Neuron (in vitro differentiated cells): ENCODE measurements at regions not wholly inside any gene's neighbourhood (a gene's known extent, or its start where the extent isn't known, plus 50 kb on each side); places are given as distances from the start of the nearest gene placed in this dataset.
"Not testable (repeated sequence)": the region's sequence is repeated elsewhere in the genome, so short reads cannot be mapped to it uniquely, and the experiment has no call there.

ENCODE experiments used
- H2AFZ ChIP-seq: one replicate; pipeline ENCODE4 v1.6.1; 2013; ENCODE audit warnings: low read depth, mild to moderate bottlenecking, inconsistent platforms, low read length, moderate library complexity
- H3K27me3 ChIP-seq: one replicate; pipeline ENCODE4 v1.6.1; 2013; ENCODE audit warnings: low read length; ENCODE audit not compliant: insufficient read depth
- H3K36me3 ChIP-seq: one replicate; pipeline ENCODE4 v1.6.1; 2013; ENCODE audit warnings: low read length; ENCODE audit not compliant: insufficient read depth
- H3K4me1 ChIP-seq: one replicate; pipeline ENCODE4 v1.6.1; 2013; ENCODE audit warnings: low read length; ENCODE audit not compliant: insufficient read depth
- H3K4me3 ChIP-seq: 2 replicates; pipeline ENCODE4 v1.5.1; 2013; ENCODE audit warnings: mild to moderate bottlenecking, low read length, moderate library complexity
- H3K9me3 ChIP-seq: one replicate; pipeline ENCODE4 v1.6.1; 2013; ENCODE audit warnings: low read length

DNA sequence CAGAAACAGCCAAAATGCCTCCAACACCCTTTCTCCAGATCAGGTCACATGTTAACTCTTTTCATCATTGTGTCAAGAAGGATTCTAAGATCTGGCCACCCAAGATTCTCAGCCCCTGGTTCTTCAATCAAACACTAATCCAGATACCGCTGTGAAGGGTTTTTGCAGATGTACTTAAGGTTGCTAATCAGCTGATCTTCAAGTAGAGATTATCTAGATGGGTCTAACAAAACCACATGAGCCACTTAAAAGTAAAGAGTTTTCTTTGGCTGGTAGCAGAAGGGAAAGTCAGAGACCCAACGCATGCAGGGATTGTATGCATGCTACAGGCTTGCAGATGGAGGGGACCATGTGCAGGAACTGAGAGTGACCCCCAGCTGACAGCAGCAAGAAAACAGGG is 267.9 kb downstream of the CDK5RAP2 start:
- H3K9me3 ChIP-seq = no peaks in the 10 kb centered on the region
- no peak overlapping the region for H3K4me3 ChIP-seq
- H3K27me3 ChIP-seq = no peaks in the 10 kb centered on the region
- H2AFZ ChIP-seq = no peak overlapping the region
- no peaks in the 10 kb centered on the region for H3K4me1 ChIP-seq
- H3K36me3 ChIP-seq = no peaks in the 10 kb centered on the region

GRCh38 chr9:120310035-120310434 is 269.9 kb downstream of the CDK5RAP2 start:
- no peaks in the 10 kb centered on the region for H3K9me3 ChIP-seq
- H2AFZ ChIP-seq = no peak overlapping the region
- H3K4me3 ChIP-seq = no peak overlapping the region
- H3K27me3 ChIP-seq = no peaks in the 10 kb centered on the region
- no peaks in the 10 kb centered on the region for H3K36me3 ChIP-seq
- H3K4me1 ChIP-seq = no peaks in the 10 kb centered on the region

DNA sequence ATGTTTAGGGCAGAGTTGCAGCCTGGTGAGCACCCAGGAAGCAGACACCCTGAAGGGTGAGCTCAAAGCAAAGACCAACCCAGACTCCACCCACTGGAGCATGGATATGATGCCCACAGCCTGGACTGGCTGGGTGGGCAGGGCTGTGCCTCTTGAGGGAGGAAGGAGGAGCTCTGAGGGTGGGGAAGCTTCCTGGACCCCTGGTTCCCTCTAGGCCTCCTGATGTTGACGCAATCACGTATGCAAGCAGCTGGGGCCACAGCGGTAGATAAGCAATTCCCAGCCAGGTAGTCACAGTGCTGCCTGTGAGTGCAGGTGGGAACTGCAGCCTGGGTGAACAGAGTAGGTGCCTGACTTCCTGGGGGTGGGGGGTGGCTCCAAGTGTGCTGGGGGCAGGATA is 271.5 kb downstream of the CDK5RAP2 start:
- no peak overlapping the region for H2AFZ ChIP-seq
- H3K36me3 ChIP-seq = no peaks in the 10 kb centered on the region
- H3K4me1 ChIP-seq = no peaks in the 10 kb centered on the region
- no peak overlapping the region for H3K4me3 ChIP-seq
- no peaks in the 10 kb centered on the region for H3K27me3 ChIP-seq
- no peaks in the 10 kb centered on the region for H3K9me3 ChIP-seq

DNA sequence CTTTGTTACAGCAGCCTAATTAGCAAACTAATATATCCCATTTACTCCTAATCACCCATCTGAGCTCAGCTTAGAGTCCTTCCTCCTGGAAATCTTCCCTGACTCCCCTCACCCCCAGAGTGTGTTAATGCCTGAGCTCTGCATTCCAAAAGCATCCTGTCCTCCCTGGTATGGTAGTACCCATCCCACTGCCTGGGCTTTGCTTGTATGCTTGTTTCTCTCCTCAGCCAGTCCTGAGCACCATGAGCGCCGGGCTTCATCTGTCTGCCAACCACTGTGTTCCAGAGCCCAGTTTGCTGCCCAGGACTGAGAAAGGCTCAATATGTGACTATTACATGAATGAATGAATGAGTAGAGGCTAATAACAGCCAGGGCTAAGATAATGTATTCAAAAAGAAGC is 272.4 kb downstream of the CDK5RAP2 start:
- Histone ChIP-seq H3K4me3 (no peak overlapping the region), H3K27me3 (no peaks in the 10 kb centered on the region), H3K4me1 (no peaks in the 10 kb centered on the region), H3K36me3 (no peaks in the 10 kb centered on the region), H2AFZ (no peak overlapping the region), H3K9me3 (no peaks in the 10 kb centered on the region)

DNA sequence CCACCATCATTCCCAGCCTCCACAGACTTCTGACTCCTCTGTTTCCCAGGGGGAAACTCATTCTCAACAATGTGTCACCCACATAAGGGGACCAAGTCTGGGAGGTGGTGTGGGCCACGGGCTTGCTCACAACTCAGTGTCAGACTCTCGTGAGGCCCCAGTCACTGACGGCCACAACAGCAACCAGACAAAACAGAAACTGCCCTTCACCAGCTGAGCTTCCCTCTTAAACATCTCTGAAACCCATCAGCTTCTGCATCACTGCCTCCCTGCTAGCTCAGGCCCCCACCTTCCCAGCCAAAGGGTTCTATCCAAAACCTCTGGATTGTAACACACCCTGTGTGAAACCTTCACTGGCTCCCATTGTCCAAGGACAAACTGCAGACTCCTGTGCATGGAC is 273.4 kb downstream of the CDK5RAP2 start:
- Histone ChIP-seq H3K4me3 (no peak overlapping the region), H3K27me3 (no peaks in the 10 kb centered on the region), H2AFZ (no peak overlapping the region), H3K36me3 (no peaks in the 10 kb centered on the region), H3K9me3 (no peaks in the 10 kb centered on the region), H3K4me1 (no peaks in the 10 kb centered on the region)

- H3K27me3 ChIP-seq = no peaks in the 10 kb centered on the region
- H3K36me3 ChIP-seq = no peaks in the 10 kb centered on the region
- H3K9me3 ChIP-seq = no peaks in the 10 kb centered on the region
- no peak overlapping the region for H3K4me3 ChIP-seq
- no peak overlapping the region for H2AFZ ChIP-seq
- H3K4me1 ChIP-seq = no peaks in the 10 kb centered on the region
These were observed 273.9 kb downstream of the CDK5RAP2 start for GRCh38 chr9:120306088-120306487.

- not testable (repeated sequence) for H3K9me3 ChIP-seq
These were observed 275.1 kb downstream of the CDK5RAP2 start for GRCh38 chr9:120304896-120305295.

DNA sequence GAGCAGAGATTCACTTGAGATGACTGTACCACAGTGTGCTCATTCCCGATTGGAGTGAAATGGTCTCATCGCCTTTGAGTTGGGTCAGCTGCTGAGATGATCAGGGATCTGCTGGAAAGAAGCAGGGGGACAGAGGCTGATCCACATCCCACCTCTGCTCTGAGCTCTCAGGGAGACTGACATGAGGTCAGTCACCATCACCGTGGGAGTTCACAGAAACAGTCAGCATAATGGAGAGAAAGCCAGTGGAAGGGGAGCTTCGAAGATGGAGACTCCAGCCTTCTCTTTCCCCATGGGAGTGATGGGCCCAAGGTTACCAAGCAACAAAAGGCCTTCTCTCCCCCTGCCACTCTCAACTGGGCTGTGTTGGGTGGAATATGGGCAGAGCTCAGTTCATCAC is 276.4 kb downstream of the CDK5RAP2 start:
- H3K27me3 ChIP-seq = no peaks in the 10 kb centered on the region
- no peak overlapping the region for H3K4me3 ChIP-seq
- H3K9me3 ChIP-seq = no peaks in the 10 kb centered on the region
- no peak overlapping the region for H2AFZ ChIP-seq
- H3K36me3 ChIP-seq = no peaks in the 10 kb centered on the region
- H3K4me1 ChIP-seq = no peaks in the 10 kb centered on the region

More at GRCh38 chr9:120304896-120305295, 275.1 kb downstream of the CDK5RAP2 start:
- H3K4me1 ChIP-seq, H3K27me3 ChIP-seq, H3K4me3 ChIP-seq, H2AFZ ChIP-seq, H3K36me3 ChIP-seq: not testable (repeated sequence)

GRCh38 chr9:120299785-120300184 is 280.2 kb downstream of the CDK5RAP2 start:
- Histone ChIP-seq H3K4me3 (no peak overlapping the region), H3K9me3 (no peaks in the 10 kb centered on the region)

GRCh38 chr9:120294003-120294402 is 286.0 kb downstream of the CDK5RAP2 start:
- Histone ChIP-seq H3K36me3 (no peaks in the 10 kb centered on the region), H3K27me3 (no peaks in the 10 kb centered on the region), H3K9me3 (no peaks in the 10 kb centered on the region), H3K4me3 (no peak overlapping the region), H2AFZ (no peak overlapping the region), H3K4me1 (no peaks in the 10 kb centered on the region)

More at GRCh38 chr9:120299785-120300184, 280.2 kb downstream of the CDK5RAP2 start:
- Histone ChIP-seq H2AFZ (no peak overlapping the region), H3K36me3 (no peaks in the 10 kb centered on the region), H3K4me1 (no peaks in the 10 kb centered on the region), H3K27me3 (no peaks in the 10 kb centered on the region)

DNA sequence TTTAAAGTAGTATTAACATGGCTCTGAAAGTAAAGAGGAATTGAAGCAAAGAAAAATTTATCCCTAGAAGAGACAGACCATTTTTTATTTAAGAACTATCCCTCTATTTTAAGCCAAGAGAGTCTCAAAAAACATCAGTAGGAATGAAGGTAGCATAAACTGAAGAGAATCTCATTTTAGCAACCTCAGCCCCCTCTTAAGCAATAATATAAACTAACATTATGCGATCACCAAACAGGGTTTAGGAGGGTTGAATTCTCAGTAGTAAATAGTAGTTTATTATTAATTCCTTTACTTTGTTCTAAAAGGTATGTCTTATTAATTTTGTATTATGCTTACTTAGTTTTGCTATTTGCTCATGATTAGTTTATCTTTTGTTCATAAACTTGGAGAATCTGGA is 287.4 kb downstream of the CDK5RAP2 start:
- no peak overlapping the region for H3K4me3 ChIP-seq

DNA sequence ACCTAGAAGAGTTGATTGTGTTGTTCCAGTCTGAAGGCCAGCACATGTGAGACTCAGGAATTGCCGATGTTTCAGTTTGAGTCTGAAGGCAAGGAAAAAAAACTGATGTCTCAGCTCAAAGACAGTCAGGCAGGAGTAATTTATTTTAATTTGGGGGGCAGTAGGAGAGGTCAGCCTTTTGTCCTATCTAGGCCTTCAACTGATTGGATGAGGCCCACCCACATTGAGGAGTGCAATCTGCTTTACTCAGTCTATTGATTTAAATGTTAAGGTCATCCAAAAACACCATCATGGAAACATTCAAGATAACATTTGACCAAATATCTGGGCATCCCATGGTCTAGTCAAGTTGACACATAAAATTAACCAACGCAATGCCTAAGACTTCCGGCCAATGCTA is 288.9 kb downstream of the CDK5RAP2 start:
- H2AFZ ChIP-seq = no peak overlapping the region
- H3K36me3 ChIP-seq = no peaks in the 10 kb centered on the region
- H3K4me3 ChIP-seq = no peak overlapping the region
- H3K9me3 ChIP-seq = no peaks in the 10 kb centered on the region
- no peaks in the 10 kb centered on the region for H3K27me3 ChIP-seq
- no peaks in the 10 kb centered on the region for H3K4me1 ChIP-seq

More for the DNA sequence above, 287.4 kb downstream of the CDK5RAP2 start:
- Histone ChIP-seq H2AFZ (no peak overlapping the region), H3K9me3 (no peaks in the 10 kb centered on the region), H3K4me1 (no peaks in the 10 kb centered on the region), H3K27me3 (no peaks in the 10 kb centered on the region), H3K36me3 (no peaks in the 10 kb centered on the region)

- no peaks in the 10 kb centered on the region for H3K27me3 ChIP-seq
- H3K36me3 ChIP-seq = no peaks in the 10 kb centered on the region
These were observed 289.7 kb downstream of the CDK5RAP2 start for GRCh38 chr9:120289990-120290975.

More at GRCh38 chr9:120289990-120290975, 289.7 kb downstream of the CDK5RAP2 start:
- no peak overlapping the region for H2AFZ ChIP-seq
- H3K4me3 ChIP-seq = no peak overlapping the region
- H3K4me1 ChIP-seq = no peaks in the 10 kb centered on the region
- H3K9me3 ChIP-seq = no peaks in the 10 kb centered on the region
